Ascending aorta (tissue), 2 donors: ENCODE measurements at regions not wholly inside any gene's neighbourhood (a gene's known extent, or its start where the extent isn't known, plus 50 kb on each side); places are given as distances from the start of the nearest gene placed in this dataset.

ENCODE experiments used
- DNase-seq, 2 donors: peaks; one replicate each; pipeline ENCODE4 v3.0.0-alpha.2; 2019; ENCODE audit warnings: low spot score in 2 of 2
- H3K27ac ChIP-seq, 2 donors: fragments of 200-600 bp; sonication (generic); one replicate each; pipeline ENCODE4 v1.5.1; 2016 to 2017; ENCODE audit warnings: mild to moderate bottlenecking in 1 of 2
- H3K27me3 ChIP-seq: fragments of 200-600 bp; sonication (generic); one replicate; pipeline ENCODE4 v1.5.1; 2017
- H3K36me3 ChIP-seq, 2 donors: fragments of 200-600 bp; sonication (generic); one replicate each; pipeline ENCODE4 v1.5.1; 2016
- H3K4me1 ChIP-seq, 2 donors: fragments of 200-600 bp; sonication (generic); one replicate each; pipeline ENCODE4 v1.5.1; 2016 to 2017; ENCODE audit warnings: mild to moderate bottlenecking in 1 of 2
- H3K4me3 ChIP-seq, 2 donors: fragments of 200-600 bp; sonication (generic); one replicate each; pipeline ENCODE4 v1.5.1; 2016 to 2017; ENCODE audit warnings: mild to moderate bottlenecking in 1 of 2
- H3K9me3 ChIP-seq, 2 donors: fragments of 200-600 bp; sonication (generic); one replicate each; pipeline ENCODE4 v1.5.1; 2016
- intact Hi-C: fragments of 100-400 bp; cut with DNase I; formaldehyde crosslinking; loops from one replicate; pipeline ENCODE4 v1.15.1; 2023
- TF ChIP-seq, protein P1 (sequence below), 3 experiments: fragments of 200-600 bp in 2 of 3; fragments of 450-650 bp in 1 of 3; sonication (generic) in 2 of 3; IDR thresholded peaks; one replicate each; pipeline ENCODE4 v1.5.1; 2016 to 2019; ENCODE audit warnings: antibody characterized with exemption in 3 of 3, mild to moderate bottlenecking in 1 of 3, moderate library complexity in 1 of 3

DNA sequence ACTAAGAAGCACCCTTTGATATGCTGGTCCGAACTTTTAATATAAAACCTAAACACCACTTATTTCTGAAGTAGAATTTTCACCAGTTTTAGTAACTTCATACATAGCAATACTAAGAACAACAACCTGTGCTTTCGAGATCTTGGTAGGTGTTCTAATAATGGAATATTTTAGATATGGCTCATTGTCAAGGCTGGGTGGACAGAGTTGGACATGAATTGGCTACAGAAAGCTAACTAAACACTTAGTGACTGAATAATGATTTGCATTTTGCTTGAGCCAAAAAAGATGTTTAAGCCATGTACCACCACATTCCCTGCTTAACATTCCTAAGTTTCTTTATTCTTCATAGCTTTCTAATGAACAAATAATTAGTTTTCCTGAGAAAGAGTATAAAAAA is 344.3 kb upstream of the SGCG start:
- H3K27me3 ChIP-seq = no peaks in the 10 kb centered on the region
- no peak for DNase-seq

GRCh38 chr13:22837980-22838647 is 342.7 kb upstream of the SGCG start:
- Histone ChIP-seq H3K4me1 (no peaks in the 10 kb centered on the region), H3K4me3 (peak overlapping the region; percentile 45 to 50), H3K27me3 (no peaks in the 10 kb centered on the region), H3K27ac (no peak overlapping the region), H3K36me3 (no peaks in the 10 kb centered on the region), H3K9me3 (no peaks in the 10 kb centered on the region)
- TF ChIP-seq, protein P1, sequence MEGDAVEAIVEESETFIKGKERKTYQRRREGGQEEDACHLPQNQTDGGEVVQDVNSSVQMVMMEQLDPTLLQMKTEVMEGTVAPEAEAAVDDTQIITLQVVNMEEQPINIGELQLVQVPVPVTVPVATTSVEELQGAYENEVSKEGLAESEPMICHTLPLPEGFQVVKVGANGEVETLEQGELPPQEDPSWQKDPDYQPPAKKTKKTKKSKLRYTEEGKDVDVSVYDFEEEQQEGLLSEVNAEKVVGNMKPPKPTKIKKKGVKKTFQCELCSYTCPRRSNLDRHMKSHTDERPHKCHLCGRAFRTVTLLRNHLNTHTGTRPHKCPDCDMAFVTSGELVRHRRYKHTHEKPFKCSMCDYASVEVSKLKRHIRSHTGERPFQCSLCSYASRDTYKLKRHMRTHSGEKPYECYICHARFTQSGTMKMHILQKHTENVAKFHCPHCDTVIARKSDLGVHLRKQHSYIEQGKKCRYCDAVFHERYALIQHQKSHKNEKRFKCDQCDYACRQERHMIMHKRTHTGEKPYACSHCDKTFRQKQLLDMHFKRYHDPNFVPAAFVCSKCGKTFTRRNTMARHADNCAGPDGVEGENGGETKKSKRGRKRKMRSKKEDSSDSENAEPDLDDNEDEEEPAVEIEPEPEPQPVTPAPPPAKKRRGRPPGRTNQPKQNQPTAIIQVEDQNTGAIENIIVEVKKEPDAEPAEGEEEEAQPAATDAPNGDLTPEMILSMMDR (IDR thresholded peaks at IDR 0.05) = no peak
- intact Hi-C loops = no loop called here
- DNase-seq = peak in 1 of 2 donors; percentile 53

More for the DNA sequence above, 344.3 kb upstream of the SGCG start:
- TF ChIP-seq, protein P1 (IDR thresholded peaks at IDR 0.05) = no peak
- no peak overlapping the region for H3K27ac ChIP-seq
- H3K4me1 ChIP-seq = no peaks in the 10 kb centered on the region
- no peaks in the 10 kb centered on the region for H3K36me3 ChIP-seq
- no peak overlapping the region for H3K4me3 ChIP-seq
- no peaks in the 10 kb centered on the region for H3K9me3 ChIP-seq
- intact Hi-C loops = no loop called here

DNA sequence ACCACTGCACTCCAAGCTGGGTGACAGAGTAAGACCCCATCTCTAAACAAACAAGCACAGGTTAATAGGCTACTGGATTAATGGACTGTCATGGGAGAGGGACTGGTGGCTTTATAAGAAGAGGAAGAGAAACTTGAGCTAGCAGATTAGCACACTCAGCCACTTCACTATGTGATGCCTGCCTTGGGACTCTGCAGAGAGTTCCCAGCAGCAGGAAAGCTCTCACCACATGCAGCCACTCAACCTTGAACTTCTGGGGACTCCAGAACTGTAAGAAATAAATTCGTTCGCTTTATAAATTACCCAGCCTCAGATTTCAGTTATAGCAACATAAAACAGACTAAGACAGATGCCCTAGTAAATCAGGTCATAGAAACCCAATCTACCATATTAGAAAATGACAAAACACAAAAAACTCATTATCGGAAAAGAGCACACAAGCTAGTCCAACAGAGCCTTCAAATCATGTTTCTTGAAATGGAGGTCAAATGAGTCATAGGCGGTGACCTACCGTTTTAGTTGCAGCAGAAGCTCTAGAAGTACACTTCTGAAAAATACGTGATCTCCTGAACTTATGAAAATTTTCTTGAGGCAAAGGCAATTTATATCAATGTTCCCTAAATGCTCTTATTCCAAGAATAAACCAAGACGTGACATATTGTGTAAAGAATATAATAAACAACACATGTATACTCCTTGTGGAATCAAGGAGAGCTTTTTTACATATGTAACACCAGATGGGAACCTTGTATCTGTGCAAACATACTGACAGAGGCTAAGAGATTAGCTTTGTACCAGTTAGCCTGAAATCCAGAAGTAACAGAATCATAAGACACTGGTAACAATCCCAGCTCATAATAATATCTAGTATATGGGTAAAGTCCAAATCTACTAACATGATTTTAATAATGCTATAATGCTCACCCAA is 340.9 kb upstream of the SGCG start:
- Histone ChIP-seq H3K27ac (no peak overlapping the region), H3K9me3 (no peaks in the 10 kb centered on the region), H3K36me3 (no peaks in the 10 kb centered on the region), H3K27me3 (no peaks in the 10 kb centered on the region), H3K4me1 (no peaks in the 10 kb centered on the region), H3K4me3 (no peak overlapping the region)
- no peak for DNase-seq
- intact Hi-C loops = no loop called here
- TF ChIP-seq, protein P1 (IDR thresholded peaks at IDR 0.05) = no peak

- no peak overlapping the region for H3K4me3 ChIP-seq
- TF ChIP-seq, protein P1 (IDR thresholded peaks at IDR 0.05) = no peak
- no peaks in the 10 kb centered on the region for H3K27me3 ChIP-seq
- no peak for DNase-seq
- H3K36me3 ChIP-seq = no peaks in the 10 kb centered on the region
- no peak overlapping the region for H3K27ac ChIP-seq
- no peaks in the 10 kb centered on the region for H3K9me3 ChIP-seq
- intact Hi-C loops = no loop called here
- H3K4me1 ChIP-seq = no peaks in the 10 kb centered on the region
Observed at GRCh38 chr13:22846551-22846950, 334.2 kb upstream of the SGCG start.

DNA sequence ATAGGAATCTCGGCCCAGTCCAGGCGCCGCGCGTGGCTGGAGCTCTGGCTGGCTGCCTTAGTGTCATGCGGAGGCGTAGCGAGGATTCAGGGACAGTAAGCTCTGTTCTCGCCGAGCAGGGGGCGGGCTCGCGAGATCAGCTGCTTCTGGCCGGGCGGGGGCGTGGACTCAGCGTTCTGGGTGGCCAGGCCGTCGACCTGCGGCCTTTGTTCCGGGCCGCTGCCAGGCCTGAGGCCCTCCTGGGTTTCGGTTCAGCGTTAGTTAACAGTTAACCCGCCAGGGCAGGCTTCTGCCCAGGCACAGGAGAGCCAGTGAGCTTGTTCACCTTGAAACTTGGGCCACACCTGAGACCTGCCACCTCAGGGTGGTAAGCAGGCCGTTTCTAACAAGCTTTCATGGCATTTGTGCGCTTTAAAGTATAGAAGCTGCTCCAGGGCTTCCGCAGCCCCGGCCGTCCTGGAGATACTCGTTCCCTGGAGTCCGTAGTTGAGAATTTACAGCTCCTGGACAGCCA is 332.2 kb upstream of the SGCG start:
- DNase-seq = no peak
- H3K27ac ChIP-seq = no peak overlapping the region
- TF ChIP-seq, protein P1 (IDR thresholded peaks at IDR 0.05) = no peak
- H3K4me3 ChIP-seq = no peak overlapping the region
- H3K4me1 ChIP-seq = no peaks in the 10 kb centered on the region
- no peaks in the 10 kb centered on the region for H3K9me3 ChIP-seq
- H3K36me3 ChIP-seq = no peaks in the 10 kb centered on the region
- H3K27me3 ChIP-seq = no peaks in the 10 kb centered on the region
- intact Hi-C loops = no loop called here
